ENCODE measurements at regions not wholly inside any gene's neighbourhood (a gene's known extent, or its start where the extent isn't known, plus 50 kb on each side); places are given as distances from the start of the nearest gene placed in this dataset.

- in situ Hi-C loops (cut with MboI), result no loop called here
- Histone ChIP-seq H3K4me1 (ENCODE audit: control insufficient read depth, insufficient read depth, low read length) (no peaks in the 10 kb centered on the region), H3K27me3 (replicated peaks in 1 of 2; ENCODE audit: control insufficient read depth in 2 of 2, insufficient read depth in 2 of 2, low read length in 1 of 2) (no peaks in the 10 kb centered on the region; a peak in 1 of 4 replicates), H3K4me3 (no peak overlapping the region), H2AFZ (ENCODE audit: control insufficient read depth, low read depth, low read length) (no peak overlapping the region), H3K79me2 (ENCODE audit: control insufficient read depth, insufficient read depth, low read length) (no peaks in the 10 kb centered on the region), H3K9me3 (replicated peaks; ENCODE audit: control insufficient read depth, insufficient read depth, low read length) (no peaks in the 10 kb centered on the region), H3K27ac (ENCODE audit: control insufficient read depth, insufficient read depth) (no peak overlapping the region), H3K9ac (ENCODE audit: control insufficient read depth, insufficient read depth, low read length) (no peak overlapping the region), H4K20me1 (ENCODE audit: control insufficient read depth, insufficient read depth) (no peaks in the 10 kb centered on the region), H3K36me3 (ENCODE audit: control insufficient read depth in 2 of 2, insufficient read depth in 2 of 2, low read length in 1 of 2) (no peaks in the 10 kb centered on the region), H3K4me2 (ENCODE audit: control insufficient read depth, insufficient read depth) (no peak overlapping the region)
- FAIRE-seq (no peak), ATAC-seq (no peak), DNase-seq (ENCODE audit: low read depth, low spot score) (no peak)
- ChIA-PET POLR2A (no interaction called here), SMC1A (ENCODE audit: uncharacterized antibody, unreplicated experiment) (no interaction called here), CTCF (no interaction called here), RAD21 (ENCODE audit: unreplicated experiment) (no interaction called here)
- no TSS peak for BruUV-seq (replicated peaks)
- TF ChIP-seq SPI1 (IDR thresholded peaks at IDR 0.05; ENCODE audit: borderline replicate concordance, insufficient read depth, low read depth, low read length), result no peak
- no peak for TF ChIP-seq KAT2A (conservative IDR thresholded peaks at IDR 0.05; ENCODE audit: control insufficient read depth, low read depth, low read length)
- TF ChIP-seq FOS (IDR thresholded peaks at IDR 0.05; ENCODE audit: borderline replicate concordance, extremely low read depth, insufficient read length), result no peak
- intact Hi-C loops (cut with micrococcal nuclease; ENCODE audit: unreplicated experiment), result no loop called here
Observed at GRCh38 chr1:55593298-55593697, 378.1 kb upstream of the USP24 start.

- RAD21 ChIA-PET (ENCODE audit: unreplicated experiment), result no interaction called here
- DNase-seq (ENCODE audit: low read depth, low spot score), result no peak
- Histone ChIP-seq H3K4me2 (ENCODE audit: control insufficient read depth, insufficient read depth) (no peak overlapping the region), H3K4me3 (no peak overlapping the region), H3K4me1 (ENCODE audit: control insufficient read depth, insufficient read depth, low read length) (no peaks in the 10 kb centered on the region), H3K79me2 (ENCODE audit: control insufficient read depth, insufficient read depth, low read length) (no peaks in the 10 kb centered on the region), H3K27me3 (replicated peaks in 1 of 2; ENCODE audit: control insufficient read depth in 2 of 2, insufficient read depth in 2 of 2, low read length in 1 of 2) (no peaks in the 10 kb centered on the region; a peak in 1 of 4 replicates), H3K36me3 (ENCODE audit: control insufficient read depth in 2 of 2, insufficient read depth in 2 of 2, low read length in 1 of 2) (no peaks in the 10 kb centered on the region), H4K20me1 (ENCODE audit: control insufficient read depth, insufficient read depth) (no peaks in the 10 kb centered on the region), H3K27ac (ENCODE audit: control insufficient read depth, insufficient read depth) (no peak overlapping the region), H2AFZ (ENCODE audit: control insufficient read depth, low read depth, low read length) (no peak overlapping the region), H3K9me3 (replicated peaks; ENCODE audit: control insufficient read depth, insufficient read depth, low read length) (no peaks in the 10 kb centered on the region), H3K9ac (ENCODE audit: control insufficient read depth, insufficient read depth, low read length) (no peak overlapping the region)
- no peak for FAIRE-seq
- POLR2A ChIA-PET, result no interaction called here
- in situ Hi-C loops (cut with MboI) (no loop called here), intact Hi-C loops (cut with micrococcal nuclease; ENCODE audit: unreplicated experiment) (no loop called here)
- TF ChIP-seq EGR1 (IDR thresholded peaks at IDR 0.05; ENCODE audit: borderline replicate concordance in 1 of 2, low read depth in 2 of 2, low read length in 2 of 2), result no peak
- TF ChIP-seq NFYA (IDR thresholded peaks at IDR 0.05; ENCODE audit: borderline replicate concordance, low read depth, low read length), result no peak
- SMC1A ChIA-PET (ENCODE audit: uncharacterized antibody, unreplicated experiment), result no interaction called here
- 3% methylated on average over 2 of the region's 2 CpGs for WGBS (ENCODE audit: insufficient coverage, insufficient replicate concordance, low lambda C conversion rate, missing lambda C conversion rate)
- no peak for ATAC-seq
- CTCF ChIA-PET, result no interaction called here
- BruUV-seq (replicated peaks), result no TSS peak
Observed at GRCh38 chr1:55592122-55592521, 377.0 kb upstream of the USP24 start.
